ENCODE measurements at regions not wholly inside any gene's neighbourhood (a gene's known extent, or its start where the extent isn't known, plus 50 kb on each side); places are given as distances from the start of the nearest gene placed in this dataset.

DNA sequence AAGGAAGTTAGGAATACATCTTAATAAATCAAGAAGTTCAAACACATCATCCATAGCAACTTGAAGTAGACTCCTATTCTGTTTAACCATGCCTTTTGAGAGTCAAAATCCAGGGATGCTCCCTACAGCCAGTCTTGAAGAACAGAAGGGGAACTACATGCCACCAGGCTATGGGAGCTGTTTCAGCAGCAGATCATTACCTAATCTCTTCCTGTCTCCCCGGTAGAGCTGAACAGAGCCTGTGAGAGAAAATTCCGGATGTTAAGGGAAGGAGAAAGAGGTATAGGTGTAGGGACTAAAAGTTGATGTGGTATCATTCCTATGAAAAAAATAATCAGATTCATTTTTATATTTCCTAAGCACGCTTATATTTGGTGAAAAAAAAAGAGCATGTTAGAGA is 352.2 kb downstream of the SPRY1 start:
- TF ChIP-seq, protein P1, sequence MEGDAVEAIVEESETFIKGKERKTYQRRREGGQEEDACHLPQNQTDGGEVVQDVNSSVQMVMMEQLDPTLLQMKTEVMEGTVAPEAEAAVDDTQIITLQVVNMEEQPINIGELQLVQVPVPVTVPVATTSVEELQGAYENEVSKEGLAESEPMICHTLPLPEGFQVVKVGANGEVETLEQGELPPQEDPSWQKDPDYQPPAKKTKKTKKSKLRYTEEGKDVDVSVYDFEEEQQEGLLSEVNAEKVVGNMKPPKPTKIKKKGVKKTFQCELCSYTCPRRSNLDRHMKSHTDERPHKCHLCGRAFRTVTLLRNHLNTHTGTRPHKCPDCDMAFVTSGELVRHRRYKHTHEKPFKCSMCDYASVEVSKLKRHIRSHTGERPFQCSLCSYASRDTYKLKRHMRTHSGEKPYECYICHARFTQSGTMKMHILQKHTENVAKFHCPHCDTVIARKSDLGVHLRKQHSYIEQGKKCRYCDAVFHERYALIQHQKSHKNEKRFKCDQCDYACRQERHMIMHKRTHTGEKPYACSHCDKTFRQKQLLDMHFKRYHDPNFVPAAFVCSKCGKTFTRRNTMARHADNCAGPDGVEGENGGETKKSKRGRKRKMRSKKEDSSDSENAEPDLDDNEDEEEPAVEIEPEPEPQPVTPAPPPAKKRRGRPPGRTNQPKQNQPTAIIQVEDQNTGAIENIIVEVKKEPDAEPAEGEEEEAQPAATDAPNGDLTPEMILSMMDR (IDR thresholded peaks at IDR 0.05): no peak
- TF ChIP-seq POLR2A (IDR thresholded peaks at IDR 0.05): no peak
